DND-41 (cell line): ENCODE measurements at regions not wholly inside any gene's neighbourhood (a gene's known extent, or its start where the extent isn't known, plus 50 kb on each side); places are given as distances from the start of the nearest gene placed in this dataset.

Experiments used
- ATAC-seq: fragments of 200-7000 bp; cut with Tn5 transposase; 3 replicates; pipeline ENCODE4 v1.9.1; 2021; ENCODE audit warnings: low read depth; ENCODE audit not compliant: insufficient read depth
- DNase-seq: peaks from one replicate; pipeline ENCODE4 v3.0.0-alpha.2; 2020
- H2AFZ ChIP-seq: 2 replicates; pipeline ENCODE4 v1.6.0; 2012; ENCODE audit warnings: low read depth, low read length
- H3K27ac ChIP-seq: 2 replicates; pipeline ENCODE4 v1.5.1; 2012; ENCODE audit warnings: low read length, inconsistent platforms
- H3K27me3 ChIP-seq: fragments of 200-600 bp; sonication (generic); 2 replicates; pipeline ENCODE4 v1.6.0; 2012; ENCODE audit warnings: low read length, mild to moderate bottlenecking, inconsistent platforms; ENCODE audit not compliant: insufficient read depth, poor library complexity
- H3K36me3 ChIP-seq: 2 replicates; pipeline ENCODE4 v1.5.1; 2012; ENCODE audit warnings: low read length, inconsistent platforms; ENCODE audit not compliant: insufficient read depth
- H3K4me1 ChIP-seq: 2 replicates; pipeline ENCODE4 v1.5.1; 2012; ENCODE audit warnings: mild to moderate bottlenecking, low read length; ENCODE audit not compliant: insufficient read depth
- H3K4me2 ChIP-seq: 2 replicates; pipeline ENCODE4 v1.6.0; 2012; ENCODE audit warnings: mild to moderate bottlenecking, moderate library complexity, low read length, inconsistent platforms; ENCODE audit not compliant: insufficient read depth
- H3K4me3 ChIP-seq, 2 experiments: fragments of 200-600 bp in 1 of 2; shearing (Covaris generic) in 1 of 2; 2 replicates each; pipeline ENCODE4 v1.5.1; 2012 to 2016; ENCODE audit warnings: inconsistent platforms in 2 of 2, low read length in 2 of 2, mild to moderate bottlenecking in 2 of 2, low read depth in 1 of 2, moderate library complexity in 1 of 2
- H3K79me2 ChIP-seq: 2 replicates; pipeline ENCODE4 v1.6.0; 2012; ENCODE audit warnings: low read length, inconsistent platforms; ENCODE audit not compliant: insufficient read depth
- H3K9ac ChIP-seq: 2 replicates; pipeline ENCODE4 v1.6.0; 2012; ENCODE audit warnings: low read depth, mild to moderate bottlenecking, inconsistent platforms, low read length, moderate library complexity
- H3K9me3 ChIP-seq: 2 replicates; pipeline ENCODE4 v1.5.1; 2012; ENCODE audit warnings: low read length, moderate library complexity, mild to moderate bottlenecking, inconsistent platforms; ENCODE audit not compliant: insufficient read depth, severe bottlenecking
- H4K20me1 ChIP-seq: 2 replicates; pipeline ENCODE4 v1.6.0; 2012; ENCODE audit warnings: low read length; ENCODE audit not compliant: insufficient read depth
- EZH2 ChIP-seq: IDR thresholded peaks from 3 replicates; pipeline ENCODE4 v1.6.1; 2012; ENCODE audit warnings: borderline replicate concordance, low read depth, mild to moderate bottlenecking, moderate library complexity, low read length, inconsistent platforms; ENCODE audit not compliant: severe bottlenecking
- TF ChIP-seq, protein P1 (sequence below): IDR thresholded peaks from 2 replicates; pipeline ENCODE4 v1.5.1; 2012; ENCODE audit warnings: borderline replicate concordance, low read length, moderate library complexity, mild to moderate bottlenecking; ENCODE audit not compliant: poor library complexity, severe bottlenecking; ENCODE audit errors: extremely low read depth

DNA sequence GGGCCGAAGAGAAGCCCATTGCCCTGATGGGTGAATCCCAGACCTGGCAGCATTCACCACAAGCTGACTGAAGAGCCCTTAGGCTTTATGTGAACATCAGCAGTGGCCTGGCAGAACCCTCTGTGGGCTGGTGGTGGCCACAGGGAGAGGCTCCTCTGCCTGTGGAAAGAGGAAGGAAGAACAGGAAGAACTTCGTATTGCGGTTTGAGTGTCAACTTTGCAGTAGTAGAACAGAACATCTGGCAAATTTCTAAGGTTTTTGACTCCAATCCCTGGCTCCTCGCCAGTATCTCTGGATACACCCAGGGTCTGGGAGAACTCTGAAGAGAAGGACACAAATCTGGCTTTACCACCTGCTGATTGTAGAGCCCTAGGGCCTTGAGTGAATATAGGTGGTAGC is 356.4 kb upstream of the GRAMD2B start:
- H3K27ac ChIP-seq = no peak overlapping the region
- no peaks in the 10 kb centered on the region for H4K20me1 ChIP-seq
- H3K9ac ChIP-seq = no peak overlapping the region
- ATAC-seq (no peak), DNase-seq (no peak)
- H3K9me3 ChIP-seq = no peaks in the 10 kb centered on the region
- no peak overlapping the region for H3K4me2 ChIP-seq
- no peak overlapping the region for H2AFZ ChIP-seq
- no peaks in the 10 kb centered on the region for H3K36me3 ChIP-seq
- no peaks in the 10 kb centered on the region for H3K27me3 ChIP-seq
- H3K79me2 ChIP-seq = no peaks in the 10 kb centered on the region
- no peaks in the 10 kb centered on the region for H3K4me1 ChIP-seq
- no peak for TF ChIP-seq EZH2
- TF ChIP-seq, protein P1, sequence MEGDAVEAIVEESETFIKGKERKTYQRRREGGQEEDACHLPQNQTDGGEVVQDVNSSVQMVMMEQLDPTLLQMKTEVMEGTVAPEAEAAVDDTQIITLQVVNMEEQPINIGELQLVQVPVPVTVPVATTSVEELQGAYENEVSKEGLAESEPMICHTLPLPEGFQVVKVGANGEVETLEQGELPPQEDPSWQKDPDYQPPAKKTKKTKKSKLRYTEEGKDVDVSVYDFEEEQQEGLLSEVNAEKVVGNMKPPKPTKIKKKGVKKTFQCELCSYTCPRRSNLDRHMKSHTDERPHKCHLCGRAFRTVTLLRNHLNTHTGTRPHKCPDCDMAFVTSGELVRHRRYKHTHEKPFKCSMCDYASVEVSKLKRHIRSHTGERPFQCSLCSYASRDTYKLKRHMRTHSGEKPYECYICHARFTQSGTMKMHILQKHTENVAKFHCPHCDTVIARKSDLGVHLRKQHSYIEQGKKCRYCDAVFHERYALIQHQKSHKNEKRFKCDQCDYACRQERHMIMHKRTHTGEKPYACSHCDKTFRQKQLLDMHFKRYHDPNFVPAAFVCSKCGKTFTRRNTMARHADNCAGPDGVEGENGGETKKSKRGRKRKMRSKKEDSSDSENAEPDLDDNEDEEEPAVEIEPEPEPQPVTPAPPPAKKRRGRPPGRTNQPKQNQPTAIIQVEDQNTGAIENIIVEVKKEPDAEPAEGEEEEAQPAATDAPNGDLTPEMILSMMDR = no peak
- H3K4me3 ChIP-seq = no peak overlapping the region

DNA sequence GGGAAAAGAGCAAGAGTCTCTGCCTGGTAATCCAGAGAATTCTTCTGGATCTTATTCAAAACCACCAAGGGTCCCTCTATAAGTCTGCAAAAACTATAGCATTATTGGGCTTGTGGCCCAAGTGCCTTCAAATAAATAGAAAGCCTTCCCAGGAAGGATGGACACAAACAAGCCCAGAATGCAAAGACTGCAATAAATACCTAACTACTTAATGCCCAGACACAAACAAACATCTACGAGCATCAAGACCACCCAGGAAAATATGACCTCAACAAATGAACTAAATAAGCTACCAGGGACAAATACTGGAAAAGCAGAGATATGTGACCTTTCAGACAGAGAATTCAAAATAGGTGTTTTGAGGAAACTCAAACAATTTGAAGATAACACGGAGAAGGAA is 355.8 kb upstream of the GRAMD2B start:
- no peaks in the 10 kb centered on the region for H3K4me1 ChIP-seq
- TF ChIP-seq EZH2 = no peak
- TF ChIP-seq, protein P1 = no peak
- H3K27ac ChIP-seq = no peak overlapping the region
- H3K4me3 ChIP-seq = no peak overlapping the region
- ATAC-seq = no peak
- H4K20me1 ChIP-seq = no peaks in the 10 kb centered on the region
- no peaks in the 10 kb centered on the region for H3K9me3 ChIP-seq
- no peaks in the 10 kb centered on the region for H3K79me2 ChIP-seq
- no peak overlapping the region for H3K4me2 ChIP-seq
- no peaks in the 10 kb centered on the region for H3K36me3 ChIP-seq
- H2AFZ ChIP-seq = no peak overlapping the region
- DNase-seq = no peak
- H3K9ac ChIP-seq = no peak overlapping the region
- H3K27me3 ChIP-seq = no peaks in the 10 kb centered on the region

DNA sequence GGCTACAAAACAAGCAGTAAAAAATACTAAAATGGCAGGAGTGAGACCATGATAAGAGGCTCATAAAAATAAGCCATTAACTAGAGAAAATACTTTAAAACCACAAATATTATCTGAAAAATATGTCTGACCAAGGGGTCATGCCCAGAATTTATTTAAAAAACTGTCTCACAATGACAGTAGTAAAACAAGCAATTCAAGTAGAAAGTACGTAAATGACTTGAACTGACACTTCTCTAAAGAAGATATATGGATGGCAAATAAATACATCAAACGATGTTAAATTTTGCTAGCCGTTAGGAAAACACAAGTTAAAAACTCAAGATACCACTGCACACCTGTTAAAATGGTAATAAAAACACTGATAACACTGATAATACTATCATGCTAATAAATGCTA is 353.9 kb upstream of the GRAMD2B start:
- Histone ChIP-seq H3K27me3 (no peaks in the 10 kb centered on the region), H3K4me2 (no peak overlapping the region), H3K36me3 (no peaks in the 10 kb centered on the region), H3K4me3 (no peak overlapping the region), H2AFZ (no peak overlapping the region), H3K9me3 (peaks cover 6% of the 10 kb centered on the region), H3K9ac (no peak overlapping the region), H3K79me2 (no peaks in the 10 kb centered on the region), H3K4me1 (no peaks in the 10 kb centered on the region), H3K27ac (no peak overlapping the region), H4K20me1 (no peaks in the 10 kb centered on the region)
- TF ChIP-seq EZH2 = no peak
- TF ChIP-seq, protein P1 = no peak
- no peak for ATAC-seq
- no peak for DNase-seq

DNA sequence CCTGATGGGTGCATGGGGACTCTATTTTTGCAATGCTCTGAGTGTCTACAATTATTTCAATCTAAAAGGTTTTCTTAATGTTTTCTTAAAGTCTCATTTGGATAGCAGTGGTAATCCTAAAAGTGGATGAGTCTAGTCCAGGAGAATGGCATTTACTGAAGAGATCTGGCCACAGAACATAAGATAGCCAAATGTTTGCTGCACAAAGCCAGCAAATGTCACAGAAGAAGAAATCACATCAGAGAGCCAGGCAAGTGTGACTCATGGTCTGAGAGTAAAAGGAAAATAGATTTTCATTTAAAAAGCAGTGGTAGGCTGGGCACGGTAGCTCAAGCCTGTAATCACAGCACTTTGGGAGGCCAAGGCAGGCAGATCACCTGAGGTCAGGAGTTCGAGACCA is 352.7 kb upstream of the GRAMD2B start:
- Histone ChIP-seq H3K9me3 (peaks cover 6% of the 10 kb centered on the region), H3K4me3 (no peak overlapping the region), H4K20me1 (no peaks in the 10 kb centered on the region), H3K36me3 (no peaks in the 10 kb centered on the region), H3K79me2 (no peaks in the 10 kb centered on the region), H3K4me2 (no peak overlapping the region), H3K27ac (no peak overlapping the region), H2AFZ (no peak overlapping the region), H3K9ac (no peak overlapping the region), H3K4me1 (no peaks in the 10 kb centered on the region), H3K27me3 (no peaks in the 10 kb centered on the region)
- no peak for TF ChIP-seq EZH2
- TF ChIP-seq, protein P1 = no peak
- ATAC-seq (no peak), DNase-seq (no peak)
